Spleen (tissue), 7 donors: ENCODE measurements at regions not wholly inside any gene's neighbourhood (a gene's known extent, or its start where the extent isn't known, plus 50 kb on each side); places are given as distances from the start of the nearest gene placed in this dataset.

Experiments used
- CTCF ChIP-seq, 11 experiments: fragments of 200-600 bp in 7 of 11; fragments of 450-650 bp in 4 of 11; sonication (generic) in 4 of 11; IDR thresholded peaks in 8 of 11; conservative IDR thresholded peaks in 3 of 11; 1 replicate in 7 of 11; 2 replicates in 4 of 11; pipeline versions ENCODE4 v1.4.0 to v1.8.0; 2016 to 2021; ENCODE audit warnings: antibody characterized with exemption in 11 of 11, inconsistent platforms in 4 of 11, mild to moderate bottlenecking in 1 of 11
- POLR2A ChIP-seq, 3 donors: fragments of 450-650 bp; IDR thresholded peaks; one replicate each; pipeline ENCODE4 v1.5.1; 2017; ENCODE audit warnings: antibody characterized with exemption in 3 of 3, mild to moderate bottlenecking in 1 of 3
- POLR2AphosphoS5 ChIP-seq, 3 donors: sonication (generic); formaldehyde crosslinking; IDR thresholded peaks; one replicate each; pipeline ENCODE4 v1.5.1; 2017; ENCODE audit warnings: antibody characterized with exemption in 3 of 3
- donor health status: DM: no; HTN: no; CAD: no; lungs with moderate emphysema.
- donor health status: DM: no; HTN: no; CAD: no.
- donor health status: DM: no; HTN: no; CAD: no.

DNA sequence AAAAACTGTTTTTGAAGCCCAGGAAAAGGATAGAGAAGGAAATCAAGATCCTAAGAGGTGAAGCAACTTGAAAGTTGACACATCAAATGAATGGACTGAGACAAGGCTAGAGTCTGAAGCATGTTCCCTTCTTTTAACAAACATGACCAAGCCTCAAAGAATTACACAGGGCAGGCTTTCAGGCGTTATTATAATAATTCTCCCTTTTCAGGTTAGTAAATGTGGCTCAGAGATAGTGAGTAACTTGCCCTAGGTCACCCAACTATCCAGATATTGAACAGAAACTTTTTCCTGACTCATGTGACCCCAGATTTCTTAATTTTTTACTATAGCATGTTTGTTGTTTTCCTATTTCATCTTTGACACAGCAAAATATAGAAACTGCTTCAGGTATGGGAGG lies 91.7 kb downstream of the PPP1R2C start:
- TF ChIP-seq CTCF (IDR thresholded peaks at IDR 0.05 in 8 of 11, conservative IDR thresholded peaks at IDR 0.05 in 3 of 11) (no peak), POLR2A (IDR thresholded peaks at IDR 0.05) (no peak), POLR2AphosphoS5 (IDR thresholded peaks at IDR 0.05) (no peak)
